ENCODE measurements at regions not wholly inside any gene's neighbourhood (a gene's known extent, or its start where the extent isn't known, plus 50 kb on each side); places are given as distances from the start of the nearest gene placed in this dataset.

GRCh38 chrX:8232406-8232805, 61.3 kb upstream of the VCX2 start:
- no peak for DNase-seq (ENCODE audit: low spot score in 2 of 2)
- TF ChIP-seq POLR2AphosphoS5 (IDR thresholded peaks at IDR 0.05) = no peak
- no peak for TF ChIP-seq CTCF (IDR thresholded peaks at IDR 0.05)
- no peak for TF ChIP-seq POLR2A (IDR thresholded peaks at IDR 0.05)
- Histone ChIP-seq H3K9me3 (no peaks in the 10 kb centered on the region), H3K36me3 (no peaks in the 10 kb centered on the region), H3K4me1 (no peaks in the 10 kb centered on the region), H3K4me3 (no peak overlapping the region), H3K27ac (no peak overlapping the region), H3K27me3 (no peaks in the 10 kb centered on the region)
- intact Hi-C loops (cut with DNase I; ENCODE audit: low total_unique reads) = no loop called here

GRCh38 chrX:8233091-8233490, 62.0 kb upstream of the VCX2 start:
- intact Hi-C loops (cut with DNase I; ENCODE audit: low total_unique reads) = no loop called here
- Histone ChIP-seq H3K4me3 (no peak overlapping the region), H3K9me3 (no peaks in the 10 kb centered on the region), H3K36me3 (no peaks in the 10 kb centered on the region), H3K4me1 (no peaks in the 10 kb centered on the region), H3K27me3 (no peaks in the 10 kb centered on the region), H3K27ac (no peak overlapping the region)
- TF ChIP-seq POLR2A (IDR thresholded peaks at IDR 0.05) = no peak
- no peak for TF ChIP-seq CTCF (IDR thresholded peaks at IDR 0.05)
- TF ChIP-seq POLR2AphosphoS5 (IDR thresholded peaks at IDR 0.05) = no peak
- DNase-seq (ENCODE audit: low spot score in 2 of 2) = no peak

GRCh38 chrX:8235026-8235425, 64.0 kb upstream of the VCX2 start:
- H3K27me3 ChIP-seq = no peaks in the 10 kb centered on the region
- no peak for TF ChIP-seq CTCF (IDR thresholded peaks at IDR 0.05)
- TF ChIP-seq POLR2AphosphoS5 (IDR thresholded peaks at IDR 0.05) = no peak
- no peak for TF ChIP-seq POLR2A (IDR thresholded peaks at IDR 0.05)
- H3K27ac ChIP-seq = no peak overlapping the region
- no peak for DNase-seq (ENCODE audit: low spot score in 2 of 2)
- intact Hi-C loops (cut with DNase I; ENCODE audit: low total_unique reads) = no loop called here
- no peaks in the 10 kb centered on the region for H3K9me3 ChIP-seq
- H3K4me3 ChIP-seq = no peak overlapping the region
- no peaks in the 10 kb centered on the region for H3K36me3 ChIP-seq
- H3K4me1 ChIP-seq = no peaks in the 10 kb centered on the region

- no peaks in the 10 kb centered on the region for H3K4me1 ChIP-seq
- no peaks in the 10 kb centered on the region for H3K36me3 ChIP-seq
- no peak for DNase-seq (ENCODE audit: low spot score in 2 of 2)
- intact Hi-C loops (cut with DNase I; ENCODE audit: low total_unique reads) = no loop called here
- no peak overlapping the region for H3K4me3 ChIP-seq
- no peak overlapping the region for H3K27ac ChIP-seq
- no peaks in the 10 kb centered on the region for H3K9me3 ChIP-seq
- peaks cover 0 to 6% of the 10 kb centered on the region in 2 donors for H3K27me3 ChIP-seq
- TF ChIP-seq POLR2AphosphoS5 (IDR thresholded peaks at IDR 0.05) (no peak), CTCF (IDR thresholded peaks at IDR 0.05) (no peak), POLR2A (IDR thresholded peaks at IDR 0.05) (no peak)
Measured at GRCh38 chrX:8237718-8238117, 66.7 kb upstream of the VCX2 start.

- intact Hi-C loops (cut with DNase I; ENCODE audit: low total_unique reads) = no loop called here
- H3K9me3 ChIP-seq = no peaks in the 10 kb centered on the region
- TF ChIP-seq POLR2A (IDR thresholded peaks at IDR 0.05) (no peak), CTCF (IDR thresholded peaks at IDR 0.05) (no peak), POLR2AphosphoS5 (IDR thresholded peaks at IDR 0.05) (no peak)
Measured at GRCh38 chrX:8242431-8243020, 71.5 kb upstream of the VCX2 start.

More at GRCh38 chrX:8242431-8243020, 71.5 kb upstream of the VCX2 start:
- no peak for DNase-seq (ENCODE audit: low spot score in 2 of 2)
- no peak overlapping the region for H3K4me3 ChIP-seq
- H3K36me3 ChIP-seq = no peaks in the 10 kb centered on the region
- no peaks in the 10 kb centered on the region for H3K4me1 ChIP-seq
- H3K27ac ChIP-seq = no peak overlapping the region
- peaks cover 0 to 6% of the 10 kb centered on the region in 2 donors for H3K27me3 ChIP-seq

Measured in breast epithelium (tissue), 4 donors.